GM21528 (cell line): ENCODE measurements at regions not wholly inside any gene's neighbourhood (a gene's known extent, or its start where the extent isn't known, plus 50 kb on each side); places are given as distances from the start of the nearest gene placed in this dataset.
A peak's percentile ranks its signal among the peaks of the same experiment; 100 is the strongest.
"Not testable (repeated sequence)": the region's sequence is repeated elsewhere in the genome, so short reads cannot be mapped to it uniquely, and the experiment has no call there.

Experiments used
- ATAC-seq: cut with Tn5 transposase; IDR thresholded peaks from one replicate; pipeline ENCODE4 v1.9.1; 2021; ENCODE audit warnings: mild to moderate bottlenecking, moderate library complexity; ENCODE audit not compliant: unreplicated experiment, low FRiP score

GRCh38 chr1:102535829-102536505 is 539.2 kb upstream of the OLFM3 start:
- no peak for ATAC-seq

- no peak for ATAC-seq
Observed at GRCh38 chr1:102531036-102531435, 534.3 kb upstream of the OLFM3 start.

- ATAC-seq: no peak
Observed at GRCh38 chr1:102529446-102529845, 532.7 kb upstream of the OLFM3 start.

- ATAC-seq: no peak
Observed at GRCh38 chr1:102500758-102501157, 504.0 kb upstream of the OLFM3 start.

DNA sequence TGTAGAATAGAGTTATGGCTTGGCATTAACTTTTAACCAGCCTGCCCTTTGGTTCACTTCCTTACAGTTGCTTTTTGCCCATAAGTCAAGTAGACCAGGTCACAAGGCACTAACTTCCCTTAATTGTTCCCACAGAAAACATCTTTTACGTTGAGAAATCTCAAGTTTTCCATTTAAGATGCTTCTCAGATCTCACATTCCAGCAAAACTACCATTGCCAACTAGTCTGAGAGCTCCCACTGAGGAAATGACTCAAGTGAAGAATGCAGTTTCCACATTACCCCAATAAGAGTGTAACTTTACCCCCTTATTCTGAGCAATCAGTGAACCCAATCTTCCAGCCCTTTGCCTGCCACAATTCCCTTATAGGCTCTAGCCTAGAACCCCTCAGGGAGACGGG is 502.2 kb upstream of the OLFM3 start:
- ATAC-seq: no peak

DNA sequence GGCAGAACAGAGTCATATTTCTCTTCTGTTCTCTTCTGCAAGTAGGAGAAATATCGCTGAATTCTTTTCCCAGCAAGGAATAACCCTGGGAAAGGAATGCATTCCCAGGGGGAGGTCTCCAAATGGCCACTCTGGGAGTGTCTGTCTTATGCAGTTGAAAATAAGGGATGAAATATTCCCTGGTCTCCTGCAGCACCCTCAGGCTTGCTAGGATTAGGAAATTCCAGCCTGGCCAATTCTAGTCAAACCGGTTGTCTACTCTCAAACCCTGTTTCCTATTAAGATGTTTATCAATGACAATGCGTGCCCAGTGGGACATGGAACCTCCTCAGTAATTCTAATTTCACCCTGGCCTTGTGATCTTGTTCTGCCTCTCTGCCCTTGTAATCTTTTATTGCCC is 501.1 kb upstream of the OLFM3 start:
- not testable (repeated sequence) for ATAC-seq

DNA sequence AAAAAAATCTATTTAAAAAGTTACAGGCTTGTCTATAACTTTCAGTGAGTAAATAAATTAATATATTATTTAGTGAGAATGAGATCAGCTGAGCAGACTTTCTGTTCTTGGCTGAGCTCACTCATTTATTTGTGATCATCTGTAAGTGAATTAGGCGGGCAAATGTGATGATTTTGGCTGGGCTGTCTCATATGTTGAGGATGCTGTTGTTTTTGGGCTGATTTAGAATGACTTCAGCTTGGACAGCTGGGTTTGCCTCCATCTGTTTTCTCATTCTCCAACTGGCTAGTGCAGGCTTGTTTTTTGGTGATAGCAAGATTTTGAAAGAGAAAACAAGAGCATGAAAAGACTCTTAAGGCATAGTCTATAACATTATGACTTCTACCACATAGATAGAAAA is 475.8 kb upstream of the OLFM3 start:
- ATAC-seq: no peak

GRCh38 chr1:102470767-102471166 is 474.0 kb upstream of the OLFM3 start:
- no peak for ATAC-seq

GRCh38 chr1:102466487-102466886 is 469.8 kb upstream of the OLFM3 start:
- ATAC-seq: no peak

- no peak for ATAC-seq
Observed at GRCh38 chr1:102463328-102463727, 466.6 kb upstream of the OLFM3 start.

DNA sequence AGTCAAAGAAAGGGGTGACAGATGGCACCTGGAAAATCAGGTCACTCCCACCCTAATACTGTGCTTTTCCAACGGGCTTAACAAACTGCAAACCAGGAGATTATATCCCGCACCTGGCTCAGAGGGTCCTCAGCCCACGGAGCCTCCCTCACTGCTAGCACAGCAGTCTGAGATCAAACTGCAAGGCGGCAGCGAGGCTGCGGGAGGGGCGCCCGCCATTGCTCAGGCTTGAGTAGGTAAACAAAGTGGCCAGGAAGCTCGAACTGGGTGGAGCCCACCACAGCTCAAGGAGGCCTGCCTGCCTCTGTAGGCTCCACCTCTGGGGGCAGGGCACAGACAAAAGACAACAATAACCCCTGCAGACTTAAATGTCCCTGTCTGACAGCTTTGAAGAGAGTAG is 445.6 kb upstream of the OLFM3 start:
- ATAC-seq: not testable (repeated sequence)

DNA sequence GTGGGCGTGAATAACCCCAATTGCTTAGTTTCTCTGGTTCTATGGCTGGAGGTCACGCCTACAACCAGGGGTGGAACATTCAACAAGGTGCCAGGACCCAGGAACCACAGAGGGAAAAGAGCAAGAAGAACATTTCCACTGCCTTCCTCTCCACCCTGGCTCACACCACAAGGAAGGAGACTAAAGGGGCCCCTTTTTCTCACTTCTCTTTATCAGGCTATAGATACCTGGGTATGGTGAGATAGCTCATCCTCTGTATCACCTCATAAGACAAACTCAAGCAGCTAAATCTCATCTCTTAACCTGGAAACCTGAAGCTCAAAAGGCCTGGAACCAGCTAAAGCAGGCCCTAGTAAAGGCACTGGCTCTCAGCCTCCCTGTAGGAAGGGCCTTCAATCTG is 438.8 kb upstream of the OLFM3 start:
- no peak for ATAC-seq

- ATAC-seq: peak; percentile 65
Observed at GRCh38 chr1:102434421-102434820, 437.7 kb upstream of the OLFM3 start.

DNA sequence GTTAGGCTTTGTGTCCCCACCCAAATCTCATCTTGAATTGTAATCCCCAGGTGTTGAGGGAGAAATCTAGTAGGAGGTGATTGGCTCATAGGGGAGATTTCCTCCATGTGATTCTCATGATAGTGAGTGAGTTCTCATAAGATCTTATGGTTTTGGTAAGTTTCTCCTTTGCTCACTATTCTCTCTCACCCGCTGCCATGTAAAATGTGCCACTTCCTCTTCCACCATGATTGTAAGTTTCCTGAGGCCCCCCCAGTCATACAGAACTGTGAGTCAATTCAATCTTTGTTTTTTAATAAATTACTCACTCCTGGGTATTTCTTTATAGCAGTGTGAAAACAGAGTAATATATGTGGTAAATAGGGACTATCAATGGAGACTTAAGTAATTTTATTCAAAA is 434.5 kb upstream of the OLFM3 start:
- ATAC-seq: no peak

DNA sequence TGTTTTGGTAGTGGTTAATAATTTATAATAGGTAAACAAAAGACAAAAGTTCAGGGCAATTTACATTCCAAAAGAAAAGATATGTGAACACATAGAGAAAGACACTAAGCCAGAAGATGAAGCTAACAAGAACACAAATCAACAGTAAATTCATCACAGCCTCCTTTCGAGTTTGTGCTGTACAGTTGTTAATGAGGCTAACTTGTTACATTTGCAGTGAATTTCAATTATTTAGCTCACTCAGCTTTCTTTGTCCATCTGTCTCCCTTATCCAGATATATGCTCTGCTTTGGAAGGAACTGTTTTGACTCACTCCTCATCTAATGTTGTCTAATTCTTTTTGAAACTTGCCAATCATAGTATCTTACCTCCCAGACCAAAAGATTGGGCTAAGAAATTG is 423.3 kb upstream of the OLFM3 start:
- ATAC-seq: no peak
